Hepatocyte (in vitro differentiated cells): ENCODE measurements at regions not wholly inside any gene's neighbourhood (a gene's known extent, or its start where the extent isn't known, plus 50 kb on each side); places are given as distances from the start of the nearest gene placed in this dataset.

Experiments
- EZH2 ChIP-seq: fragments of 200-600 bp; sonication (generic); IDR thresholded peaks from 2 replicates; pipeline ENCODE4 v1.6.1; 2016; ENCODE audit warnings: antibody characterized with exemption, mild to moderate bottlenecking, borderline replicate concordance
- EZH2phosphoT487 ChIP-seq: fragments of 200-600 bp; sonication (generic); IDR thresholded peaks from one replicate; pipeline ENCODE4 v1.6.1; 2018; ENCODE audit warnings: antibody characterized with exemption, mild to moderate bottlenecking, low read depth, moderate library complexity; ENCODE audit not compliant: unreplicated experiment, severe bottlenecking
- TF ChIP-seq, protein P1 (sequence below): fragments of 200-600 bp; sonication (generic); IDR thresholded peaks from 2 replicates; pipeline ENCODE4 v1.5.1; 2016; ENCODE audit warnings: antibody characterized with exemption, mild to moderate bottlenecking; ENCODE audit not compliant: poor library complexity

DNA sequence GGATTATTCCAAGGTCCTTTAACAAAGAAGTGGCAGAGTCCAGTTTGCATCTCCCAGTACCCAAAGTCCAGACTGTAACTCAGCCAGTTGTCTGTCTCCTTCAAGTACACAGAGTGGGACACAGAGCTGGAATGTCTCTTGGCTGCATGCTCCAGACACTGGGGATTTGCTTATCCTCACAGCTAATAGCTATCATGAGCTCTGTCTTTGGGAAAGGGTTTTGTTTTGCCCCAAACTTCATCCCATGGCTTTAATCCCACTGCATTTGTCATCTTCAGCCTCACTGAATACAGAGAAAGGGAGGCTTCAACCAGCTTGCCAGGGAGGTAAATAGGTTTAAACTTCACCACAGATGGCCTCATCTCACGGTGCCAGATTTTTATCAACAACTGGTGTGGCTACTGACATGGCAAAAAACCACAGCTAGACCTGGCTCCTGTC lies 412.2 kb upstream of the SLC24A2 start:
- TF ChIP-seq, protein P1, sequence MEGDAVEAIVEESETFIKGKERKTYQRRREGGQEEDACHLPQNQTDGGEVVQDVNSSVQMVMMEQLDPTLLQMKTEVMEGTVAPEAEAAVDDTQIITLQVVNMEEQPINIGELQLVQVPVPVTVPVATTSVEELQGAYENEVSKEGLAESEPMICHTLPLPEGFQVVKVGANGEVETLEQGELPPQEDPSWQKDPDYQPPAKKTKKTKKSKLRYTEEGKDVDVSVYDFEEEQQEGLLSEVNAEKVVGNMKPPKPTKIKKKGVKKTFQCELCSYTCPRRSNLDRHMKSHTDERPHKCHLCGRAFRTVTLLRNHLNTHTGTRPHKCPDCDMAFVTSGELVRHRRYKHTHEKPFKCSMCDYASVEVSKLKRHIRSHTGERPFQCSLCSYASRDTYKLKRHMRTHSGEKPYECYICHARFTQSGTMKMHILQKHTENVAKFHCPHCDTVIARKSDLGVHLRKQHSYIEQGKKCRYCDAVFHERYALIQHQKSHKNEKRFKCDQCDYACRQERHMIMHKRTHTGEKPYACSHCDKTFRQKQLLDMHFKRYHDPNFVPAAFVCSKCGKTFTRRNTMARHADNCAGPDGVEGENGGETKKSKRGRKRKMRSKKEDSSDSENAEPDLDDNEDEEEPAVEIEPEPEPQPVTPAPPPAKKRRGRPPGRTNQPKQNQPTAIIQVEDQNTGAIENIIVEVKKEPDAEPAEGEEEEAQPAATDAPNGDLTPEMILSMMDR, result no peak
- TF ChIP-seq EZH2 (no peak), EZH2phosphoT487 (no peak)
